ENCODE measurements at regions not wholly inside any gene's neighbourhood (a gene's known extent, or its start where the extent isn't known, plus 50 kb on each side); places are given as distances from the start of the nearest gene placed in this dataset.

GRCh38 chr1:204738506-204738905 lies 53.0 kb upstream of the LRRN2 start:
- TF ChIP-seq CTCF (optimal IDR thresholded peaks at IDR 0.05 in 1 of 3, IDR thresholded peaks at IDR 0.05 in 1 of 3, conservative IDR thresholded peaks at IDR 0.05 in 1 of 3; ENCODE audit: extremely low read depth in 1 of 3, insufficient read depth in 2 of 3, low read length in 3 of 3) = no peak
- TF ChIP-seq EZH2 (IDR thresholded peaks at IDR 0.05; ENCODE audit: low read length) = no peak

Measured in keratinocyte (primary cell).